A549 (cell line): ENCODE measurements at regions not wholly inside any gene's neighbourhood (a gene's known extent, or its start where the extent isn't known, plus 50 kb on each side); places are given as distances from the start of the nearest gene placed in this dataset.

Experiments used
- ATAC-seq, 2 experiments: fragments of 200-7000 bp in 1 of 2; fragments of >200 bp in 1 of 2; cut with Nextera tagmentation in 1 of 2; cut with Tn5 transposase in 1 of 2; 3 replicates each; pipeline versions ENCODE4 v1.8.0 to v1.9.1; 2018 to 2020; ENCODE audit warnings: mild to moderate bottlenecking in 1 of 2, moderate library complexity in 1 of 2
- CTCF ChIA-PET: fragments of 300-600 bp; sonication (Branson Sonifier 250); formaldehyde crosslinking; extraction: SDS; loops from one replicate; lab custom pipeline; 2021; ENCODE audit warnings: antibody characterized with exemption, inconsistent platforms; lab: Yijun Ruan, JAX
- POLR2A ChIA-PET: fragments of 350-600 bp; formaldehyde crosslinking; extraction: SDS; loops from one replicate; lab custom pipeline; 2021; ENCODE audit warnings: antibody characterized with exemption, inconsistent platforms; lab: Yijun Ruan, JAX
- DNase-seq, 2 experiments: peaks; one replicate each; pipeline versions ENCODE4 v3.0.0 to v3.0.0-alpha.2; 2011 to 2016; ENCODE audit warnings: low read depth in 1 of 2, low spot score in 1 of 2
- FAIRE-seq: peaks from 2 replicates; lab custom pipeline; 2011; peaks lifted over from hg19 to GRCh38; lab: Jason Lieb, UNC
- H3K27ac ChIP-seq, 2 experiments: fragments of >200 bp; sonication (Bioruptor Twin); formaldehyde crosslinking; 3 replicates each; pipeline ENCODE4 v1.5.1; 2016 to 2017
- H3K4me1 ChIP-seq: fragments of >200 bp; sonication (Bioruptor Twin); formaldehyde crosslinking; 3 replicates; pipeline ENCODE4 v1.6.1; 2016
- H3K4me2 ChIP-seq: fragments of >200 bp; sonication (Bioruptor Twin); formaldehyde crosslinking; 3 replicates; pipeline ENCODE4 v1.6.1; 2016
- H3K4me3 ChIP-seq: fragments of >200 bp; sonication (Bioruptor Twin); formaldehyde crosslinking; 3 replicates; pipeline ENCODE4 v1.5.1; 2016
- H3K9me3 ChIP-seq: fragments of >200 bp; sonication (Bioruptor Twin); formaldehyde crosslinking; 3 replicates; pipeline ENCODE4 v1.6.1; 2016
- BHLHE40 ChIP-seq: IDR thresholded peaks from 2 replicates; pipeline ENCODE4 v1.6.1; 2012; ENCODE audit warnings: low read depth, low read length, inconsistent platforms
- CBX2 ChIP-seq: fragments of 200-600 bp; sonication (generic); IDR thresholded peaks from 2 replicates; pipeline ENCODE4 v1.6.1; 2016; ENCODE audit warnings: low read depth, mild to moderate bottlenecking, borderline replicate concordance
- CBX8 ChIP-seq: fragments of 200-600 bp; sonication (generic); IDR thresholded peaks from 2 replicates; pipeline ENCODE4 v1.6.1; 2016
- CEBPB ChIP-seq, 2 experiments: fragments of >200 bp in 1 of 2; sonication (Bioruptor Twin) in 1 of 2; formaldehyde crosslinking in 1 of 2; IDR thresholded peaks; 2 replicates each; pipeline ENCODE4 v1.6.1; 2012 to 2016
- CHD4 ChIP-seq: fragments of 200-600 bp; sonication (generic); IDR thresholded peaks from 2 replicates; pipeline ENCODE4 v1.6.1; 2016; ENCODE audit warnings: antibody characterized with exemption, mild to moderate bottlenecking, borderline replicate concordance
- E2F6 ChIP-seq: IDR thresholded peaks from 2 replicates; pipeline ENCODE4 v1.6.1; 2012; ENCODE audit warnings: low read depth, borderline replicate concordance
- EHF ChIP-seq: fragments of 250-450 bp; sonication (Bioruptor Pico); IDR thresholded peaks from 2 replicates; pipeline ENCODE4 v1.5.0; 2020; ENCODE audit warnings: mild to moderate bottlenecking
- ELK1 ChIP-seq: fragments of 150-350 bp; IDR thresholded peaks from 2 replicates; pipeline ENCODE4 v1.6.1; 2014; ENCODE audit warnings: low read depth, mild to moderate bottlenecking, low read length
- EP300 ChIP-seq, 2 experiments: fragments of >200 bp; sonication (Bioruptor Twin); formaldehyde crosslinking; IDR thresholded peaks; 2 replicates in 1 of 2; 3 replicates in 1 of 2; pipeline ENCODE4 v1.6.1; 2016 to 2017
- FOSB ChIP-seq: fragments of 250-450 bp; sonication (Bioruptor Pico); IDR thresholded peaks from 2 replicates; pipeline ENCODE4 v1.5.0; 2020; ENCODE audit warnings: mild to moderate bottlenecking, moderate library complexity
- FOSL2 ChIP-seq, 2 experiments: fragments of 450-650 bp in 1 of 2; fragments of >200 bp in 1 of 2; sonication (Bioruptor Twin) in 1 of 2; formaldehyde crosslinking; IDR thresholded peaks; 2 replicates each; pipeline versions ENCODE4 v1.5.0 to v1.6.1; 2016 to 2020; ENCODE audit warnings: mild to moderate bottlenecking in 1 of 2, moderate library complexity in 1 of 2
- HEYL ChIP-seq: fragments of 250-450 bp; sonication (Bioruptor Pico); IDR thresholded peaks from 2 replicates; pipeline ENCODE4 v1.8.0; 2021; ENCODE audit warnings: mild to moderate bottlenecking, moderate library complexity
- KDM5A ChIP-seq: fragments of 200-600 bp; sonication (generic); IDR thresholded peaks from 2 replicates; pipeline ENCODE4 v1.6.1; 2016; ENCODE audit warnings: antibody characterized with exemption, mild to moderate bottlenecking
- MAX ChIP-seq: IDR thresholded peaks from 2 replicates; pipeline ENCODE4 v1.6.1; 2012
- NFE2L2 ChIP-seq: fragments of 150-350 bp; conservative IDR thresholded peaks from 2 replicates; pipeline ENCODE4 v1.6.1; 2014; ENCODE audit warnings: low read length
- NPAS2 ChIP-seq: fragments of 250-450 bp; sonication (Bioruptor Pico); IDR thresholded peaks from 2 replicates; pipeline ENCODE4 v1.8.0; 2022; ENCODE audit warnings: mild to moderate bottlenecking, moderate library complexity, borderline replicate concordance
- NR3C1 ChIP-seq: fragments of >200 bp; sonication (Bioruptor Twin); formaldehyde crosslinking; IDR thresholded peaks from 3 replicates; pipeline ENCODE4 v1.6.1; 2017
- PBX3 ChIP-seq: IDR thresholded peaks from 2 replicates; pipeline ENCODE4 v1.6.1; 2012
- RAD21 ChIP-seq, 2 experiments: fragments of >200 bp in 1 of 2; sonication (Bioruptor Twin) in 1 of 2; formaldehyde crosslinking in 1 of 2; IDR thresholded peaks in 1 of 2; conservative IDR thresholded peaks in 1 of 2; 2 replicates in 1 of 2; 3 replicates in 1 of 2; pipeline ENCODE4 v1.6.1; 2012 to 2018; ENCODE audit warnings: inconsistent platforms in 1 of 2
- RCOR1 ChIP-seq: fragments of 150-350 bp; IDR thresholded peaks from 2 replicates; pipeline ENCODE4 v1.6.1; 2014; ENCODE audit warnings: antibody characterized with exemption, low read length, low read depth
- TFCP2L1 ChIP-seq: fragments of 250-450 bp; sonication (Bioruptor Pico); IDR thresholded peaks from 2 replicates; pipeline ENCODE4 v1.5.0; 2021; ENCODE audit warnings: mild to moderate bottlenecking
- WGBS: methylation state at CpG from one replicate; pipeline ENCODE4 v1.1.6; 2017; ENCODE audit errors: missing lambda C conversion rate; 5-methylcytosine and 5-hydroxymethylcytosine counted together
- TF ChIP-seq, protein P1 (sequence below): fragments of >200 bp; sonication (Bioruptor Twin); formaldehyde crosslinking; IDR thresholded peaks from 3 replicates; pipeline ENCODE4 v1.5.1; 2016
- TF ChIP-seq, protein P2 (sequence below): fragments of >200 bp; sonication (Bioruptor Twin); formaldehyde crosslinking; IDR thresholded peaks from 3 replicates; pipeline ENCODE4 v1.6.1; 2016

DNA sequence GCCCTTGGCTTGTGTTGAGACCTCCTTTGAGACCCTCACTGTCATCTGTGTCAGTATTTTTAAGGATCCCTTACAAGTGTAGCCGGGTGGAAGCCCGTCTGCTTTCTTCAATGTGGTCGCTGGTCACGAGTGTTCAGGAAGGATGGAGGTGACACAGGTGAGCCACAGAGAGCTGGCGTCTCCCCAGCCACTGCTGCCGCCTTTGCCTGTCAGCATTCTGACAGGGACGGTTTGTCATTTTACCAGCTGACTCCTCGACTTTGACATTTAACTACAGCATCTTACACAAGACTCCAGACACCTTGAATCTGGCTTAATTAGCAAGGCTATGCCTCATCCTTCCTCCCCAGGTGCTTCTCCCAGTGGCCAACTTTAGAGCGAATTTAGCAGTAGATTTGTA lies 56.3 kb upstream of the MPHOSPH6 start:
- no peak for DNase-seq
- Histone ChIP-seq H3K4me3 (no peak overlapping the region), H3K4me1 (no peaks in the 10 kb centered on the region)
- no peak for FAIRE-seq
- ChIA-PET POLR2A (no interaction called here), CTCF (interaction anchor here (0.5 to 6.1 kb wide), 2 partner anchors 285 to 1584 kb away, joined by 3 to 94 read pairs; no protein-coding TSS in a partner anchor)
- TF ChIP-seq NFE2L2 (no peak), MAX (no peak), CEBPB (IDR thresholded peaks at IDR 0.05) (no peak), BHLHE40 (no peak), E2F6 (no peak), RCOR1 (no peak), CHD4 (no peak), FOSL2 (IDR thresholded peaks at IDR 0.05) (no peak), FOSL2 (CRISPR knock-in tag; IDR thresholded peaks at IDR 0.05) (no peak), CBX2 (no peak), HEYL (CRISPR knock-in tag) (no peak), RAD21 (conservative IDR thresholded peaks at IDR 0.05 in 1 of 2, IDR thresholded peaks at IDR 0.05 in 1 of 2) (no peak), CBX8 (no peak), NR3C1 (no peak), ELK1 (no peak)
- TF ChIP-seq, protein P1, sequence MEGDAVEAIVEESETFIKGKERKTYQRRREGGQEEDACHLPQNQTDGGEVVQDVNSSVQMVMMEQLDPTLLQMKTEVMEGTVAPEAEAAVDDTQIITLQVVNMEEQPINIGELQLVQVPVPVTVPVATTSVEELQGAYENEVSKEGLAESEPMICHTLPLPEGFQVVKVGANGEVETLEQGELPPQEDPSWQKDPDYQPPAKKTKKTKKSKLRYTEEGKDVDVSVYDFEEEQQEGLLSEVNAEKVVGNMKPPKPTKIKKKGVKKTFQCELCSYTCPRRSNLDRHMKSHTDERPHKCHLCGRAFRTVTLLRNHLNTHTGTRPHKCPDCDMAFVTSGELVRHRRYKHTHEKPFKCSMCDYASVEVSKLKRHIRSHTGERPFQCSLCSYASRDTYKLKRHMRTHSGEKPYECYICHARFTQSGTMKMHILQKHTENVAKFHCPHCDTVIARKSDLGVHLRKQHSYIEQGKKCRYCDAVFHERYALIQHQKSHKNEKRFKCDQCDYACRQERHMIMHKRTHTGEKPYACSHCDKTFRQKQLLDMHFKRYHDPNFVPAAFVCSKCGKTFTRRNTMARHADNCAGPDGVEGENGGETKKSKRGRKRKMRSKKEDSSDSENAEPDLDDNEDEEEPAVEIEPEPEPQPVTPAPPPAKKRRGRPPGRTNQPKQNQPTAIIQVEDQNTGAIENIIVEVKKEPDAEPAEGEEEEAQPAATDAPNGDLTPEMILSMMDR: no peak
- TF ChIP-seq, all 56 proteins: peak for 0
- ATAC-seq: no peak
- 11% methylated on average over 9 of the region's 9 CpGs for WGBS
- no peak overlapping the region for H3K27ac ChIP-seq
- H3K4me2 ChIP-seq: no peak overlapping the region
- no peaks in the 10 kb centered on the region for H3K9me3 ChIP-seq

DNA sequence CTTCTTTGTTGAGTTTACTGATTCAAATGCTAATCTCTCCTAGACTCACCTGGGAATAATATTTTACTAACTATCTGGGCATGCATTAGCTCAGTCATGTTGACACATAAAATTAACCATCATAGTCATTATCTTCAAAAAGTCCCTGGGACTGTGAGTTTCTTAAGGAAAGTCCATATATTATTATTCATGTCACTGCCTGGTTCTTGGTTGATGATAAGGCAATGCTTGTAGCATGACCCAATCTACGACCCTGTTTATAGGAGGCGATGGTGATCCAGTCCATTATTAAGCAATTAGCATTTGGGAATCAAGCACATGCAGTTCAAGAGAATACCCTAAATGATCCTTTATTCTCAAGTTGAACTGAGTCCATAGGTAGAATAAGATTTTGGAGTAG lies 54.8 kb upstream of the MPHOSPH6 start:
- DNase-seq (no peak), FAIRE-seq (no peak), ATAC-seq (no peak)
- ChIA-PET POLR2A (no interaction called here), CTCF (interaction anchor here (0.7 to 1.0 kb wide), 2 partner anchors 39 to 360 kb away, joined by 3 read pairs; no protein-coding TSS in a partner anchor)
- 3% methylated on average over 2 of the region's 2 CpGs for WGBS
- TF ChIP-seq EHF (no peak), NPAS2 (CRISPR knock-in tag) (no peak), NFE2L2 (no peak), EP300 (IDR thresholded peaks at IDR 0.05) (no peak), HEYL (CRISPR knock-in tag) (no peak), PBX3 (no peak)
- H3K4me1 ChIP-seq: no peaks in the 10 kb centered on the region
- no peaks in the 10 kb centered on the region for H3K9me3 ChIP-seq
- no peak overlapping the region for H3K27ac ChIP-seq
- H3K4me2 ChIP-seq: no peak overlapping the region
- H3K4me3 ChIP-seq: no peak overlapping the region

DNA sequence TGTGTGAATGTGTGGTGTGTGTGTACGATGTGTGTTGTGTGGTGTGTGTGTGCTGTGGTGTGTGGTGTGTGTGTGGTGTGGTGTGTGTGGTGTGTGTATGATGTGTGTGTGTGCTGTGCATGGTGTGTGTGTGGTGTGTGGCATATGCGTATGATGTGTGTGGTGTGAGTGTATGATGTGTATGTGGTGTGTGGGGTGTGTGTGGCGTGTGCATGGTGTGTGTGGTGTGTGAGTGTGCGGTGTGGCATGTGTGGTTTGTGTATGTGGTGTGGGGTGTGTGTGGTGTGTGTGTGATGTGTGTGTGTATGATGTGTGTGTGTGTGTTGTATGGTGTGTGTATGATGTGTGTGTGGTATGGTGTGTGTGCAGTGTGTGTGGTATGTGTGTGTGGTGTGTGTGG lies 50.5 kb upstream of the MPHOSPH6 start:
- CTCF ChIA-PET: no interaction called here
- H3K4me3 ChIP-seq: no peak overlapping the region
- 38% methylated on average over 4 of the region's 4 CpGs for WGBS
- ATAC-seq (no peak), FAIRE-seq (no peak)
- POLR2A ChIA-PET: no interaction called here
- H3K4me1 ChIP-seq: no peaks in the 10 kb centered on the region
- no peak for TF ChIP-seq KDM5A
- TF ChIP-seq, protein P2, sequence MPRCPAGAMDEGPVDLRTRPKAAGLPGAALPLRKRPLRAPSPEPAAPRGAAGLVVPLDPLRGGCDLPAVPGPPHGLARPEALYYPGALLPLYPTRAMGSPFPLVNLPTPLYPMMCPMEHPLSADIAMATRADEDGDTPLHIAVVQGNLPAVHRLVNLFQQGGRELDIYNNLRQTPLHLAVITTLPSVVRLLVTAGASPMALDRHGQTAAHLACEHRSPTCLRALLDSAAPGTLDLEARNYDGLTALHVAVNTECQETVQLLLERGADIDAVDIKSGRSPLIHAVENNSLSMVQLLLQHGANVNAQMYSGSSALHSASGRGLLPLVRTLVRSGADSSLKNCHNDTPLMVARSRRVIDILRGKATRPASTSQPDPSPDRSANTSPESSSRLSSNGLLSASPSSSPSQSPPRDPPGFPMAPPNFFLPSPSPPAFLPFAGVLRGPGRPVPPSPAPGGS: no peak
- no peak for TF ChIP-seq E2F6
- TF ChIP-seq TFCP2L1 (CRISPR knock-in tag): no peak
- TF ChIP-seq EHF: no peak
- no peak for TF ChIP-seq FOSB (CRISPR knock-in tag)
- TF ChIP-seq, all 56 proteins: peak for 0
- no peak for DNase-seq
- H3K4me2 ChIP-seq: no peak overlapping the region
- no peak overlapping the region for H3K27ac ChIP-seq
- no peaks in the 10 kb centered on the region for H3K9me3 ChIP-seq
